T-helper 1 cell (primary cell): ENCODE measurements at regions not wholly inside any gene's neighbourhood (a gene's known extent, or its start where the extent isn't known, plus 50 kb on each side); places are given as distances from the start of the nearest gene placed in this dataset.

Experiments used
- DNase-seq, 5 donors: peaks; one replicate each; pipeline ENCODE4 v3.0.0-alpha.2; 2012 to 2020

DNA sequence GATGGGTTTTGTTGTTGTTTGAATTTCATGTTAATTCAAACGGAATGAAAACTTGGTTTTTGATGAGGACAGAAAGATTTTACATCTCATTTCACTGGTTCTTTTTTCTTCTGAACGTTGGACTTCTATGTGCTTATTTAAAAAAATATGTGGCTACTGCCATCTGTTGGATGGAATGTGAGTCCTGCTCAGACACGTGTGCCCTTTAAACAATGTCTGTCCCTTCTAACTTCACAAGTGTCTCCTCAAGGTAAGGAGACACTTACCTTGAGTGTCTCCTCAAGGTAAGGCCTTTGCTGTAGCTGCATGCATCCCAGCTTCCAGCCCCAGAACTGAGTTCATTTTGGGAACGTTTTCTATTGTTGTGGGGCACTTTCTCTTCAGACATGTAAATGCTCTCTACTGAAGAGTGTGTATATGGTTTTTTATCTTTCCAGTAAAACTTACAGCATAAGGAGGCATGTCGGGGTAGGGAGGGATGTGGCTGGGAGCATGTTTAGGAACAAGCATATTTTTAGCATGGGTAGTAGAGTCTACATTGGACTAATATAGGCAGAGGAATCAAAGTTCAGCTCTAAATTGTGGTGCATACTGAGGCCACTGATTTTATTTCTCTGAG lies 63.1 kb upstream of the UBE3A start:
- peak in 1 of 5 donors; percentile 10 for DNase-seq

- DNase-seq: no peak
Measured at GRCh38 chr15:25498835-25499234, 60.0 kb upstream of the UBE3A start.

DNA sequence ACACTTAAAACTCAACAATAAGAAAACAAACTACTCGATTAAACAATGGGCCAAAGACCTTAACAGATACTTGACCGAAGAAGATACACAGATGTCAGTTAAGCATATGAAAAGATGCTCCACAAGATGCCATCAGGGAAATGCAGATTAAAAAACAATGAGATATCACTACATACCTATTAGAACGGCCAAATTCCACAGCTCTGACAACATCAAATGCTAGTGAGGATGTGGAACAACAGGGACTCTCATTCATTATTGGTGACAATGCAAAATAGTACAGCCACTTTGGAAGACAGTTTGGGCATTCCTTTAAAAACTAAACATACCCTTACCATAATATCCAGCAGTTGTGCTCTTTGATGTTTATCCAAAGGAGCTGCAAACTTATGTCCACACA lies 59.1 kb upstream of the UBE3A start:
- DNase-seq: no peak

GRCh38 chr15:25493823-25494526 lies 55.2 kb upstream of the UBE3A start:
- no peak for DNase-seq

- DNase-seq: no peak
Measured at GRCh38 chr15:25492315-25492714, 53.5 kb upstream of the UBE3A start.
